A549 (cell line): ENCODE measurements at regions not wholly inside any gene's neighbourhood (a gene's known extent, or its start where the extent isn't known, plus 50 kb on each side); places are given as distances from the start of the nearest gene placed in this dataset.

Source experiments
- CEBPB ChIP-seq, 2 experiments: fragments of >200 bp in 1 of 2; sonication (Bioruptor Twin) in 1 of 2; formaldehyde crosslinking in 1 of 2; IDR thresholded peaks; 2 replicates each; pipeline ENCODE4 v1.6.1; 2012 to 2016
- EP300 ChIP-seq, 2 experiments: fragments of >200 bp; sonication (Bioruptor Twin); formaldehyde crosslinking; IDR thresholded peaks; 2 replicates in 1 of 2; 3 replicates in 1 of 2; pipeline ENCODE4 v1.6.1; 2016 to 2017
- MAZ ChIP-seq: fragments of 150-350 bp; IDR thresholded peaks from 2 replicates; pipeline ENCODE4 v1.6.1; 2014; ENCODE audit warnings: antibody characterized with exemption, low read depth, low read length, borderline replicate concordance
- RCOR1 ChIP-seq: fragments of 150-350 bp; IDR thresholded peaks from 2 replicates; pipeline ENCODE4 v1.6.1; 2014; ENCODE audit warnings: antibody characterized with exemption, low read length, low read depth
- RFX5 ChIP-seq: fragments of 450-650 bp; IDR thresholded peaks from 2 replicates; pipeline ENCODE4 v1.7.1; 2014; ENCODE audit warnings: antibody characterized with exemption, mild to moderate bottlenecking, moderate library complexity
- TF ChIP-seq, protein P1 (sequence below): fragments of >200 bp; sonication (Bioruptor Twin); formaldehyde crosslinking; IDR thresholded peaks from 3 replicates; pipeline ENCODE4 v1.5.1; 2016
- TF ChIP-seq, protein P2 (sequence below): fragments of 450-650 bp; IDR thresholded peaks from 2 replicates; pipeline ENCODE4 v1.6.1; 2014; ENCODE audit warnings: antibody characterized with exemption

DNA sequence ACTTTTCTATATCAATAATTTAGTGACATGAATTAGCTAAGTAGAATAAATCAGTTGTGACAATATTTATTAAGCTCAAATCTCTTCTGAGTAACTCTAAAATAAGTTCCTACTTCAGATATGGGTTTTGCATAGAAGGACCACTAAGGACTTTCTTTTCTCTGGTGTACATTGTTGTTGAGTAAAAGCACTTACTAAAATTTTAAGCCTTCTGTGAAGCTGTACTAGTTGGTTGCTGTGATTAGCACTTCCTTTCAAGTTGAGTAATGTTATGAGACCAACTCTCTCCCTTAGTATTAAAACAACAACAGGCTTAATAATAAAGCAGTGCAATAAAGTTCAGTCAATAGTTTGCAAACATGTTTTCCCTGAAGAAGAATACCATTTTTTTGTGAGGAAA, 667.4 kb upstream of the NDST4 start:
- TF ChIP-seq, protein P1, sequence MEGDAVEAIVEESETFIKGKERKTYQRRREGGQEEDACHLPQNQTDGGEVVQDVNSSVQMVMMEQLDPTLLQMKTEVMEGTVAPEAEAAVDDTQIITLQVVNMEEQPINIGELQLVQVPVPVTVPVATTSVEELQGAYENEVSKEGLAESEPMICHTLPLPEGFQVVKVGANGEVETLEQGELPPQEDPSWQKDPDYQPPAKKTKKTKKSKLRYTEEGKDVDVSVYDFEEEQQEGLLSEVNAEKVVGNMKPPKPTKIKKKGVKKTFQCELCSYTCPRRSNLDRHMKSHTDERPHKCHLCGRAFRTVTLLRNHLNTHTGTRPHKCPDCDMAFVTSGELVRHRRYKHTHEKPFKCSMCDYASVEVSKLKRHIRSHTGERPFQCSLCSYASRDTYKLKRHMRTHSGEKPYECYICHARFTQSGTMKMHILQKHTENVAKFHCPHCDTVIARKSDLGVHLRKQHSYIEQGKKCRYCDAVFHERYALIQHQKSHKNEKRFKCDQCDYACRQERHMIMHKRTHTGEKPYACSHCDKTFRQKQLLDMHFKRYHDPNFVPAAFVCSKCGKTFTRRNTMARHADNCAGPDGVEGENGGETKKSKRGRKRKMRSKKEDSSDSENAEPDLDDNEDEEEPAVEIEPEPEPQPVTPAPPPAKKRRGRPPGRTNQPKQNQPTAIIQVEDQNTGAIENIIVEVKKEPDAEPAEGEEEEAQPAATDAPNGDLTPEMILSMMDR: no peak
- TF ChIP-seq RFX5 (no peak), MAZ (no peak), EP300 (IDR thresholded peaks at IDR 0.05) (no peak), CEBPB (IDR thresholded peaks at IDR 0.05) (no peak), RCOR1 (no peak)
- TF ChIP-seq, protein P2, sequence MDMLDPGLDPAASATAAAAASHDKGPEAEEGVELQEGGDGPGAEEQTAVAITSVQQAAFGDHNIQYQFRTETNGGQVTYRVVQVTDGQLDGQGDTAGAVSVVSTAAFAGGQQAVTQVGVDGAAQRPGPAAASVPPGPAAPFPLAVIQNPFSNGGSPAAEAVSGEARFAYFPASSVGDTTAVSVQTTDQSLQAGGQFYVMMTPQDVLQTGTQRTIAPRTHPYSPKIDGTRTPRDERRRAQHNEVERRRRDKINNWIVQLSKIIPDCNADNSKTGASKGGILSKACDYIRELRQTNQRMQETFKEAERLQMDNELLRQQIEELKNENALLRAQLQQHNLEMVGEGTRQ: no peak
